ENCODE measurements at regions not wholly inside any gene's neighbourhood (a gene's known extent, or its start where the extent isn't known, plus 50 kb on each side); places are given as distances from the start of the nearest gene placed in this dataset.
A peak's percentile ranks its signal among the peaks of the same experiment; 100 is the strongest.

DNA sequence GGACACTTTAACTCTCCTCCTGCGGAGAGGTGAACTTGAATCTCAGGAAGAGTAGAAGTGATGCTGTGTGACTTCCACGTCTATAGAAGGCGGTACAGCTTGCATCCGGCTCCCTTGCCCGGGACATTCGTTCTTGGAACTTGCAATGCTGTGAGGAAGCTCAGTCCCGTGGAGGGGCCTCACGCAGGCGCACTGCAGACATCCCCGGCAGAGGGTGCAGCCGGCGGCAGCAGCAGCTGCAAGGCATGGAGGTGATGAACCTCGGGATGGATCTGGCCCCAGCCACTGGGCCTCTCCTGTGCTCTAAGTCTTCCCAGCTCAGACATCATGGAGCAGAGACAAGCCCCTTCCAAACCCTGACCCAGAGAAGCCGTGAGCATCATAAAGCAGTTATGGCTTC lies 61.8 kb upstream of the SOD1 start:
- no peak overlapping the region for H3K9ac ChIP-seq (ENCODE audit: extremely low read depth, insufficient read length, low read length)
- H4K8ac ChIP-seq (replicated peaks; ENCODE audit: insufficient read length, low read depth, low read length): no peak overlapping the region
- no peak overlapping the region for H2AK5ac ChIP-seq (ENCODE audit: insufficient read length, low read length)
- no peaks in the 10 kb centered on the region for H3K36me3 Mint-ChIP-seq (ENCODE audit: insufficient read depth in 1 of 3, low read depth in 3 of 3)
- no peaks in the 10 kb centered on the region for H3K9me3 ChIP-seq (ENCODE audit: control insufficient read depth, low read depth, low read length)
- H2BK12ac ChIP-seq (ENCODE audit: insufficient read length, low read depth, low read length): no peak overlapping the region
- H3K79me2 ChIP-seq (ENCODE audit: insufficient read depth, low read length): no peaks in the 10 kb centered on the region
- H2BK5ac ChIP-seq (ENCODE audit: insufficient read length, low read length): no peak overlapping the region
- no peak overlapping the region for H3K4me3 Mint-ChIP-seq
- no peak overlapping the region for H3K14ac ChIP-seq (ENCODE audit: insufficient read depth, low read length)
- no peak overlapping the region for H3K27ac ChIP-seq (ENCODE audit: insufficient read length, low read depth, low read length)
- H3T11ph ChIP-seq (ENCODE audit: low read length): no peak overlapping the region
- no peaks in the 10 kb centered on the region for H4K20me1 ChIP-seq (ENCODE audit: control insufficient read depth, insufficient read depth, insufficient read length)
- no peaks in the 10 kb centered on the region for H3K4me1 ChIP-seq (ENCODE audit: insufficient read depth, low read length)
- TF ChIP-seq, protein P1, sequence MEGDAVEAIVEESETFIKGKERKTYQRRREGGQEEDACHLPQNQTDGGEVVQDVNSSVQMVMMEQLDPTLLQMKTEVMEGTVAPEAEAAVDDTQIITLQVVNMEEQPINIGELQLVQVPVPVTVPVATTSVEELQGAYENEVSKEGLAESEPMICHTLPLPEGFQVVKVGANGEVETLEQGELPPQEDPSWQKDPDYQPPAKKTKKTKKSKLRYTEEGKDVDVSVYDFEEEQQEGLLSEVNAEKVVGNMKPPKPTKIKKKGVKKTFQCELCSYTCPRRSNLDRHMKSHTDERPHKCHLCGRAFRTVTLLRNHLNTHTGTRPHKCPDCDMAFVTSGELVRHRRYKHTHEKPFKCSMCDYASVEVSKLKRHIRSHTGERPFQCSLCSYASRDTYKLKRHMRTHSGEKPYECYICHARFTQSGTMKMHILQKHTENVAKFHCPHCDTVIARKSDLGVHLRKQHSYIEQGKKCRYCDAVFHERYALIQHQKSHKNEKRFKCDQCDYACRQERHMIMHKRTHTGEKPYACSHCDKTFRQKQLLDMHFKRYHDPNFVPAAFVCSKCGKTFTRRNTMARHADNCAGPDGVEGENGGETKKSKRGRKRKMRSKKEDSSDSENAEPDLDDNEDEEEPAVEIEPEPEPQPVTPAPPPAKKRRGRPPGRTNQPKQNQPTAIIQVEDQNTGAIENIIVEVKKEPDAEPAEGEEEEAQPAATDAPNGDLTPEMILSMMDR (conservative IDR thresholded peaks at IDR 0.05): no peak
- WGBS (ENCODE audit: extremely low coverage, insufficient read length, low lambda C conversion rate): no CpG with 5 or more reads among the region's 14 CpGs
- H3K27me3 Mint-ChIP-seq (ENCODE audit: low read depth): no peaks in the 10 kb centered on the region; the same call in 1 of the 2 replicates
- no peak overlapping the region for H4K91ac ChIP-seq (ENCODE audit: insufficient read length, low read depth, low read length)
- H3K79me1 ChIP-seq (ENCODE audit: insufficient read depth, low read depth, low read length, poor library complexity, severe bottlenecking): no peaks in the 10 kb centered on the region
- H3K23ac ChIP-seq (ENCODE audit: insufficient read length, low read depth, low read length): no peak overlapping the region
- H2AFZ ChIP-seq (ENCODE audit: low read length): no peak overlapping the region
- no peak overlapping the region for H3K18ac ChIP-seq (ENCODE audit: insufficient read length, low read depth, low read length)
- no peak overlapping the region for H3K56ac ChIP-seq (ENCODE audit: insufficient read length, low read depth, low read length)
- no peaks in the 10 kb centered on the region for H3K23me2 ChIP-seq (ENCODE audit: insufficient read length, low read depth, low read length, poor library complexity, severe bottlenecking)
- no peaks in the 10 kb centered on the region for H3K27me3 ChIP-seq (ENCODE audit: insufficient read depth, low read length)
- peak; percentile 38 for DNase-seq
- no peak overlapping the region for H2BK20ac ChIP-seq (ENCODE audit: low read depth, low read length, poor library complexity, severe bottlenecking)
- H3K4me1 Mint-ChIP-seq: peaks cover 7 to 17% of the 10 kb centered on the region in 2 experiments
- H3K27ac Mint-ChIP-seq: no peak overlapping the region
- H2BK15ac ChIP-seq (ENCODE audit: low read depth, low read length): no peak overlapping the region
- peaks cover 0 to 5% of the 10 kb centered on the region in 2 experiments; a peak in 1 of 5 replicates for H3K9me3 Mint-ChIP-seq
- no peak overlapping the region for H3K4ac ChIP-seq (ENCODE audit: low read depth, low read length)
- H4K5ac ChIP-seq (ENCODE audit: insufficient read length, low read depth, low read length): no peak overlapping the region
- H3K4me2 ChIP-seq (ENCODE audit: insufficient read depth, insufficient read length, low read length): no peak overlapping the region
- no peak overlapping the region for H2BK120ac ChIP-seq (ENCODE audit: low read depth, low read length, poor library complexity, severe bottlenecking)
